Transverse colon (tissue), 4 donors: ENCODE measurements at regions not wholly inside any gene's neighbourhood (a gene's known extent, or its start where the extent isn't known, plus 50 kb on each side); places are given as distances from the start of the nearest gene placed in this dataset.

Experiments
- CTCF ChIP-seq, 5 experiments: fragments of 200-600 bp in 3 of 5; fragments of 450-650 bp in 2 of 5; sonication (generic) in 3 of 5; IDR thresholded peaks; 1 replicate in 2 of 5; 2 replicates in 3 of 5; pipeline ENCODE4 v1.5.1; 2016 to 2017; ENCODE audit warnings: antibody characterized with exemption in 5 of 5, inconsistent platforms in 3 of 5, mild to moderate bottlenecking in 2 of 5, moderate library complexity in 1 of 5
- EP300 ChIP-seq: sonication (generic); formaldehyde crosslinking; IDR thresholded peaks from one replicate; pipeline ENCODE4 v1.6.1; 2017; ENCODE audit warnings: antibody characterized with exemption, low read depth
- POLR2A ChIP-seq: fragments of 450-650 bp; IDR thresholded peaks from one replicate; pipeline ENCODE4 v1.6.1; 2016; ENCODE audit warnings: antibody characterized with exemption, mild to moderate bottlenecking, moderate library complexity
- POLR2AphosphoS5 ChIP-seq, 3 donors: sonication (generic); formaldehyde crosslinking; IDR thresholded peaks; one replicate each; pipeline ENCODE4 v1.6.1; 2016; ENCODE audit warnings: antibody characterized with exemption in 3 of 3

- no peak for TF ChIP-seq CTCF (IDR thresholded peaks at IDR 0.05)
- TF ChIP-seq POLR2A: no peak
- no peak for TF ChIP-seq EP300
- no peak for TF ChIP-seq POLR2AphosphoS5 (IDR thresholded peaks at IDR 0.05)
Observed at GRCh38 chr5:42090162-42090561, 165.1 kb downstream of the FBXO4 start.
